ENCODE measurements at regions not wholly inside any gene's neighbourhood (a gene's known extent, or its start where the extent isn't known, plus 50 kb on each side); places are given as distances from the start of the nearest gene placed in this dataset.
A peak's percentile ranks its signal among the peaks of the same experiment; 100 is the strongest.

DNA sequence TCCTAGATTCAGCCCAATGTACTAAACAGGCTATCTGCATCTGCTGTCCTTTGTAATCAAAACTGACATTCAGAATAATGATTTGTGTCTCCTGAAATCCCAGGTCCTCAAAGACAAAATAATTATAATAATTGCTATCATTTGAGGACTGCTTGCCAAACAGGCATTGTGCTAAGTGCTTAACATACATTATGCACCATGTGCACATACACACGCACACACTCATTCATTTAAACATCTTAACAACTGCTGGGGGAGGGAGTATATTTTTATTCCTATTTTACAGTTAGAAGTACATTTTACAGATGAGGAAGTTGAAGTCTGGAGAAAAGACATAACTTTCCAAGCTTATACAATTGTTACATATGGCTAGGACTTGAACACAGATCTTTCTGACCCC, 308.0 kb upstream of the ZC3H12C start:
- TF ChIP-seq, protein P1, sequence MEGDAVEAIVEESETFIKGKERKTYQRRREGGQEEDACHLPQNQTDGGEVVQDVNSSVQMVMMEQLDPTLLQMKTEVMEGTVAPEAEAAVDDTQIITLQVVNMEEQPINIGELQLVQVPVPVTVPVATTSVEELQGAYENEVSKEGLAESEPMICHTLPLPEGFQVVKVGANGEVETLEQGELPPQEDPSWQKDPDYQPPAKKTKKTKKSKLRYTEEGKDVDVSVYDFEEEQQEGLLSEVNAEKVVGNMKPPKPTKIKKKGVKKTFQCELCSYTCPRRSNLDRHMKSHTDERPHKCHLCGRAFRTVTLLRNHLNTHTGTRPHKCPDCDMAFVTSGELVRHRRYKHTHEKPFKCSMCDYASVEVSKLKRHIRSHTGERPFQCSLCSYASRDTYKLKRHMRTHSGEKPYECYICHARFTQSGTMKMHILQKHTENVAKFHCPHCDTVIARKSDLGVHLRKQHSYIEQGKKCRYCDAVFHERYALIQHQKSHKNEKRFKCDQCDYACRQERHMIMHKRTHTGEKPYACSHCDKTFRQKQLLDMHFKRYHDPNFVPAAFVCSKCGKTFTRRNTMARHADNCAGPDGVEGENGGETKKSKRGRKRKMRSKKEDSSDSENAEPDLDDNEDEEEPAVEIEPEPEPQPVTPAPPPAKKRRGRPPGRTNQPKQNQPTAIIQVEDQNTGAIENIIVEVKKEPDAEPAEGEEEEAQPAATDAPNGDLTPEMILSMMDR (IDR thresholded peaks at IDR 0.05; ENCODE audit: control insufficient read depth, extremely low read depth, insufficient read depth) = no peak
- DNase-seq (ENCODE audit: low read depth) = no peak
- no peak overlapping the region for H3K4me3 ChIP-seq (ENCODE audit: low read depth, low read length)

DNA sequence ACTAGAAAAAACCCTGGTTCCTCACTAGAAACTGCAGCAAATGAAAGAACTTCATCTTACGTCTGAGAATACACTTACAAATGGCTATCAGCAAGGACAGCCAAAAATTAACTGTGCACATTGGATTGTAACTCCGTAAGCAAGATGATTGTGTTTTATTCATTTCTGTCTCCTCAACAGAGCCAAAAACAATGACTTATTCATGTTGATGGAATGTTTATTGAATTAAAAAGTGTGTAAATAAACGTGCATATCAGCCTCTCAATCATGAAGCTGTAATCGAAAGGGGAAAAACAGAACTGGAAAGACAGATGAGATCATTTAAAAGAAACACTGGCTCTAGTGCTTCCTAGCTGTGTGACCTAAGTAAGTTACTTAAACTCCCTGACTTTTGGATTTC, 307.5 kb upstream of the ZC3H12C start:
- TF ChIP-seq, protein P1 (IDR thresholded peaks at IDR 0.05; ENCODE audit: control insufficient read depth, extremely low read depth, insufficient read depth) = no peak
- no peak overlapping the region for H3K4me3 ChIP-seq (ENCODE audit: low read depth, low read length)
- DNase-seq (ENCODE audit: low read depth) = peak; percentile 2

DNA sequence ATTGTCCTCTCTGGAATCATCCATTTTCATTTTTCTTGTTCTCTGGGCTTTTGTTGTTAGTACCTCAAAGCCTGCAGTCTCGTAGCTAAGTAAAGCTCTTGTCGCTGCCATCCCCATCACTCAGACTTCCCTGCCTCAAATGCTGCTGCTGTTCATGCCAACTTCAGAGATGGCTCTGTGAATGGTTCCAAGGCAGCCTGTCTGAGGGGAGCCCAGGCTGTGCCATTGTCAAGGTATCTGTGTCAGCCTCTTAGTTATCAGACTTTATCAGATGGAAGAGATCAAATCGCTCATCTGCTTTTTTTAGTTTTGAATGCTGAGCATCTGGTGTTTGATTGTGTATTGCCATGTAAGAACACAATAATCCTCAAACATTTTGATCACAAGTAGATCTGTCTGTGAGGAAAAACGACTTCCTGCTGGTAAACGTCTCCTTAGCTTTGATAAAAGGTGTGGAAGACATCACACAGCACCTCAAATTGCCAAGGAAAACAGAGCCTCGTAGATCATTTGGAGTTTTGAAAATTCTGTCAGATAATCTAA, 304.2 kb upstream of the ZC3H12C start:
- DNase-seq (ENCODE audit: low read depth) = no peak
- no peak overlapping the region for H3K4me3 ChIP-seq (ENCODE audit: low read depth, low read length)
- TF ChIP-seq, protein P1 (IDR thresholded peaks at IDR 0.05; ENCODE audit: control insufficient read depth, extremely low read depth, insufficient read depth) = no peak

DNA sequence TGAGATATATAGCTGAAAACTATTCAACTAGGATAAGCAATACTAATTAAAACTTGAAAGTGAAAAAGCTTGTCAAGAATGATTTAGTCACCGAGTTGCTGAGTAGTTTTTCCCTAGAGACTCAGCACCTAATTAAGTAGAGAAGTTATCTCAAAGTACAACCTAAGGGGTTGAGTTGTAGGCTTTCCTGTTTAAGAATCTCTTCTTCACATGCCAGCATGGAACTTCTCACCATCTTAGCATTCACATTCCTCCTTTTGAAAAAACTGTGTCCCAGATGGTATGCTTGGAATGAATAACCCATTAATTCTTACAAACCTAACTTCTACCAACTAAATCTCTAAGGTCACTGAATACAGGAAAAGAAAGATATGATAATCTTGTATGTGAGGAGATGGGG, 303.3 kb upstream of the ZC3H12C start:
- no peak overlapping the region for H3K4me3 ChIP-seq (ENCODE audit: low read depth, low read length)
- TF ChIP-seq, protein P1 (IDR thresholded peaks at IDR 0.05; ENCODE audit: control insufficient read depth, extremely low read depth, insufficient read depth) = no peak
- DNase-seq (ENCODE audit: low read depth) = no peak

DNA sequence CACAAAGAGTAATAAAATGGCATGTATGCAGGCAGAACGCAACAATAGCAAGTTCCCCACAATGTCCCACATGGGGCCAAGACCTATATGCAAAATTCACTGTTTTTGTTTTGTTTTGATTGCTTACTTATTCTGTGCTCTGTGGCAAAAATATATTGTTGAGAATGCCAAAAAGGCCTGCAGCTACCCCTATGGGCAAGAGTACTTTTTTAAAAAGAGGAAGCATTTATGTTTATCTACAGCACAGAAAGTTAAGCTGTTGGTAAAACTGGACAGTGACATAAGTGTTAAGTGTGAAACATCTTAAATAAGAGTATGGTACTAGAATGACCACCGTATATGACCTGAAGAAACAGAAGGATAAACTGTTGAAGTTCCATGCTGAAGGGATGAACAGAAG, 301.9 kb upstream of the ZC3H12C start:
- no peak overlapping the region for H3K4me3 ChIP-seq (ENCODE audit: low read depth, low read length)
- TF ChIP-seq, protein P1 (IDR thresholded peaks at IDR 0.05; ENCODE audit: control insufficient read depth, extremely low read depth, insufficient read depth) = no peak
- no peak for DNase-seq (ENCODE audit: low read depth)

DNA sequence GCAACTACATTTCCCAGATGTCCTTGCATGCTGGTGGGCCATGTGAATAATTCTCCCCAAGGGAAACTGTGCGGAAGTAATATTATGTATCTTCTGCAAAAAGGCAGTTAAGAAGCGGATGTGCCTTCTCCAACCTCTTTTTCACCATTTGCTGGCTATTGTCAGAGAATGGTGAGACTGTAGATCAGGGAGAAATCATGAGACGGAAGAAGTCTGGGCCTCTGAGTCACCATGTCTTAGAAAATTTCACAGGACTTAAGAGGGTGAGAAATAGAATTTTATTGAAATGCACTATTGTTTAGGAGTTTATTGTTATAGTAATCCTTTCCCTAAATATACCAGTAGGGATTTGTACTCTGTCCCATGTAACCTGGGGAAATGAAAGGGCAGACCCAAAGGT, 298.7 kb upstream of the ZC3H12C start:
- no peak overlapping the region for H3K4me3 ChIP-seq (ENCODE audit: low read depth, low read length)
- TF ChIP-seq, protein P1 (IDR thresholded peaks at IDR 0.05; ENCODE audit: control insufficient read depth, extremely low read depth, insufficient read depth) = no peak
- DNase-seq (ENCODE audit: low read depth) = no peak

DNA sequence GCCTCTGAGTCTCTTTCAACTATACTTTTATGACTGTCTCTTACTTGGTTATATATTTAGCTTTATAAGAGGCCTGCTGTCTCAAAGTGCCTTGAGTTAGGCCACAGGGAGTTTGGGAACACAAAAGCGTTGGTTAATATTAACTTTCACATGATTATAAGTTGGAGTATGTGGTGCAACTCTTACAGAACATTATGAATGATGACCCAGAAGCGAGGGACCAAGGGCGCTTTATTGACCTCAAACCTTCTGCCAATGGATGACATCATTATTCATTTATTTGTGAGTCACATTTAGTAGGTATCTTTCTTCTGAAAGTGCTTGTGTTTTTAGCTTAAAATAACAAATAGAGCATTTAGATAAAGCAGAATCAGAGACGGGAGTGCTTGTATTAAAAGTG, 298.0 kb upstream of the ZC3H12C start:
- DNase-seq (ENCODE audit: low read depth) = no peak
- TF ChIP-seq, protein P1 (IDR thresholded peaks at IDR 0.05; ENCODE audit: control insufficient read depth, extremely low read depth, insufficient read depth) = no peak
- no peak overlapping the region for H3K4me3 ChIP-seq (ENCODE audit: low read depth, low read length)
